Loucy (cell line): ENCODE measurements at regions not wholly inside any gene's neighbourhood (a gene's known extent, or its start where the extent isn't known, plus 50 kb on each side); places are given as distances from the start of the nearest gene placed in this dataset.

Source experiments
- H2AFZ ChIP-seq: fragments of 200-600 bp; sonication (generic); 2 replicates; pipeline ENCODE4 v1.6.0; 2016; ENCODE audit warnings: antibody characterized with exemption, mild to moderate bottlenecking, low read length, moderate library complexity
- H3F3A ChIP-seq: fragments of 200-600 bp; 2 replicates; pipeline ENCODE4 v1.6.0; 2016; ENCODE audit warnings: antibody characterized with exemption, low read depth, mild to moderate bottlenecking
- H3K27me3 ChIP-seq: fragments of 200-600 bp; sonication (generic); 2 replicates; pipeline ENCODE4 v1.6.1; 2014; ENCODE audit warnings: low read length, mild to moderate bottlenecking; ENCODE audit not compliant: insufficient read depth, poor library complexity, severe bottlenecking
- H3K36me3 ChIP-seq: fragments of 200-600 bp; sonication (generic); 2 replicates; pipeline ENCODE4 v1.6.1; 2016; ENCODE audit warnings: low read length; ENCODE audit not compliant: insufficient read depth
- H3K4me1 ChIP-seq: fragments of 200-600 bp; sonication (generic); 2 replicates; pipeline ENCODE4 v1.5.1; 2014; ENCODE audit warnings: low read length, mild to moderate bottlenecking; ENCODE audit not compliant: insufficient read depth, poor library complexity, severe bottlenecking
- H3K4me2 ChIP-seq: fragments of 200-600 bp; sonication (generic); 2 replicates; pipeline ENCODE4 v1.6.0; 2014; ENCODE audit warnings: antibody characterized with exemption, low read length, low read depth, mild to moderate bottlenecking; ENCODE audit not compliant: poor library complexity, severe bottlenecking
- H3K4me3 ChIP-seq: fragments of 200-600 bp; sonication (generic); 2 replicates; pipeline ENCODE4 v1.5.1; 2014; ENCODE audit warnings: low read length, mild to moderate bottlenecking, mixed read lengths; ENCODE audit not compliant: poor library complexity, severe bottlenecking
- H3K79me2 ChIP-seq: fragments of 200-600 bp; sonication (generic); 2 replicates; pipeline ENCODE4 v1.6.1; 2014; ENCODE audit warnings: low read length; ENCODE audit not compliant: insufficient read depth
- H3K9ac ChIP-seq: fragments of 200-600 bp; sonication (generic); 2 replicates; pipeline ENCODE4 v1.6.0; 2014; ENCODE audit warnings: mild to moderate bottlenecking, low read depth, low read length, moderate library complexity; ENCODE audit not compliant: poor library complexity, severe bottlenecking
- H3K9me2 ChIP-seq: fragments of 200-600 bp; sonication (generic); replicated peaks from 2 replicates; pipeline ENCODE4 v1.6.1; 2016; ENCODE audit warnings: low read depth, low read length, mixed read lengths
- H3K9me3 ChIP-seq: fragments of 200-600 bp; sonication (generic); 2 replicates; pipeline ENCODE4 v1.6.1; 2014; ENCODE audit warnings: mild to moderate bottlenecking, antibody characterized with exemption, low read length, low read depth; ENCODE audit not compliant: insufficient read depth
- H4K20me1 ChIP-seq: fragments of 200-600 bp; sonication (generic); 2 replicates; pipeline ENCODE4 v1.6.0; 2014; ENCODE audit warnings: antibody characterized with exemption, low read length, mild to moderate bottlenecking; ENCODE audit not compliant: insufficient read depth, poor library complexity, severe bottlenecking
- EZH2phosphoT487 ChIP-seq: fragments of 200-600 bp; IDR thresholded peaks from 2 replicates; pipeline ENCODE4 v1.6.1; 2018; ENCODE audit warnings: antibody characterized with exemption, mild to moderate bottlenecking, moderate library complexity, borderline replicate concordance
- TF ChIP-seq, protein P1 (sequence below): fragments of 200-600 bp; sonication (generic); conservative IDR thresholded peaks from 2 replicates; pipeline ENCODE4 v1.5.1; 2014; ENCODE audit warnings: mild to moderate bottlenecking, antibody characterized with exemption, low read length

DNA sequence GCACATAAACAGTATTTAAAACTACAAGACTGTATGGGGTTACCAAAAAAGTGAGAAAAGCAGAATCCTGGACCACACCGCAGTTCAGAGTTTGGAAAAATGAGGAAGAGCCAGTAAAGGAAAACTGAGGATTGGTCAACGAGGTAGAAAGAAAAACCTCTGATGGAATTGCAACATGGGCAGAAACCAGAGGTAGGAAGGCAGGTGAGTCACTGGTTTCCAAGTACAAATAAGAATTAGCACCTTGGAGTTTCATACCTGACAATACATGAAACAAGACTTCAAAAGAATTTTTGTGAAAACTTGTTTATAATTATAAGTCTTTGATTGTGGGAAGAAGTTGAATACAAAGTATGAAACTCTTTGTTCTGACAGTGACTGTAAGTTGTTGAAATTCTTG lies 533.7 kb upstream of the DAB1 start:
- Histone ChIP-seq H3K27me3 (no peaks in the 10 kb centered on the region), H3F3A (no peaks in the 10 kb centered on the region), H3K36me3 (no peaks in the 10 kb centered on the region), H3K4me1 (no peaks in the 10 kb centered on the region), H3K4me2 (no peak overlapping the region), H2AFZ (no peak overlapping the region), H3K9ac (no peak overlapping the region), H3K9me2 (no peaks in the 10 kb centered on the region), H4K20me1 (no peaks in the 10 kb centered on the region), H3K79me2 (no peaks in the 10 kb centered on the region), H3K9me3 (no peaks in the 10 kb centered on the region), H3K4me3 (no peak overlapping the region)
- TF ChIP-seq, protein P1, sequence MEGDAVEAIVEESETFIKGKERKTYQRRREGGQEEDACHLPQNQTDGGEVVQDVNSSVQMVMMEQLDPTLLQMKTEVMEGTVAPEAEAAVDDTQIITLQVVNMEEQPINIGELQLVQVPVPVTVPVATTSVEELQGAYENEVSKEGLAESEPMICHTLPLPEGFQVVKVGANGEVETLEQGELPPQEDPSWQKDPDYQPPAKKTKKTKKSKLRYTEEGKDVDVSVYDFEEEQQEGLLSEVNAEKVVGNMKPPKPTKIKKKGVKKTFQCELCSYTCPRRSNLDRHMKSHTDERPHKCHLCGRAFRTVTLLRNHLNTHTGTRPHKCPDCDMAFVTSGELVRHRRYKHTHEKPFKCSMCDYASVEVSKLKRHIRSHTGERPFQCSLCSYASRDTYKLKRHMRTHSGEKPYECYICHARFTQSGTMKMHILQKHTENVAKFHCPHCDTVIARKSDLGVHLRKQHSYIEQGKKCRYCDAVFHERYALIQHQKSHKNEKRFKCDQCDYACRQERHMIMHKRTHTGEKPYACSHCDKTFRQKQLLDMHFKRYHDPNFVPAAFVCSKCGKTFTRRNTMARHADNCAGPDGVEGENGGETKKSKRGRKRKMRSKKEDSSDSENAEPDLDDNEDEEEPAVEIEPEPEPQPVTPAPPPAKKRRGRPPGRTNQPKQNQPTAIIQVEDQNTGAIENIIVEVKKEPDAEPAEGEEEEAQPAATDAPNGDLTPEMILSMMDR, result no peak
- TF ChIP-seq EZH2phosphoT487, result no peak

DNA sequence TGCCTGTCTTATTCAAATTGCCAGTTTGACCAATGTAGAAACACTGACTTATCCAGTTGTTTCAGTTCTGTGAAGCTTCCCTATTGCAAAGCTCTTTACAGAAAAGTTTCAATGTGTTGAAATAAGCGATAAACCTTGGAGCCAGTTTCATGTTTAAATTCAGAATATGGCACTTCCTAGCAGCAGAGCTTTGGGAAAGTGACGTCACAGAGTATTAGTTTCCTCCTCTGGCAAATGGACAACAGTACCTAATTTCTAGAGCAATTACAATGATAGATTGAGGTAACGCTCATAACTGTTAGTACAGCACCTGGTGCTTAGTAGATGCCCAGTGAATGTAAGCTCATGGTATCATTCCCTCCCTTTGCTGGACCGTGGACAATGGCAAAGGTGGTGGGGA lies 527.5 kb upstream of the DAB1 start:
- no peak overlapping the region for H3K9ac ChIP-seq
- no peaks in the 10 kb centered on the region for H3K4me1 ChIP-seq
- no peak overlapping the region for H3K4me3 ChIP-seq
- H3K9me2 ChIP-seq, result no peaks in the 10 kb centered on the region
- no peaks in the 10 kb centered on the region for H3K27me3 ChIP-seq
- H3K9me3 ChIP-seq, result no peaks in the 10 kb centered on the region
- H3F3A ChIP-seq, result no peaks in the 10 kb centered on the region
- no peaks in the 10 kb centered on the region for H3K36me3 ChIP-seq
- no peak overlapping the region for H2AFZ ChIP-seq
- H4K20me1 ChIP-seq, result no peaks in the 10 kb centered on the region
- no peak overlapping the region for H3K4me2 ChIP-seq
- no peaks in the 10 kb centered on the region for H3K79me2 ChIP-seq
- no peak for TF ChIP-seq EZH2phosphoT487
- TF ChIP-seq, protein P1, result no peak

DNA sequence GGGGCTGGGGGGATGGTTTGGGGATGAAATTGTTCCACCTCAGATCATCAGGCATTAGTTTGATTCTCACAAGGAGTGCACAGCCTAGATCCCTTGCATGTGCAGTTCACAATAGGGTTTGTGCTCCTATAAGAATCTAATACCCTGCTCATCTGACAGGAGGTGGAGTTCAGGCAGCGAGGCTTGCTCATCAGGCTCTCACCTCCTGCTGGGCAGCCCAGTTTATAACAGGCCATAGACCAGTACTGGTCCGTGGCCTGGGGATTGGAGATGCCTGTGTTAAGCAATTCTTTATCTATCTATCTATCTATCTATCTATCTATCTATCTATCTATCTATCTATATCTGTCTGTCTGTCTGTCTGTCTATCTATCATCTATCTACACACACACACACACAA lies 525.3 kb upstream of the DAB1 start:
- no peaks in the 10 kb centered on the region for H3K9me3 ChIP-seq
- H3K9ac ChIP-seq, result no peak overlapping the region
- H3K79me2 ChIP-seq, result no peaks in the 10 kb centered on the region
- TF ChIP-seq, protein P1, result no peak
- no peak for TF ChIP-seq EZH2phosphoT487
- H3K4me1 ChIP-seq, result no peaks in the 10 kb centered on the region
- no peaks in the 10 kb centered on the region for H4K20me1 ChIP-seq
- H3F3A ChIP-seq, result no peaks in the 10 kb centered on the region
- no peaks in the 10 kb centered on the region for H3K9me2 ChIP-seq
- H2AFZ ChIP-seq, result no peak overlapping the region
- H3K36me3 ChIP-seq, result no peaks in the 10 kb centered on the region
- H3K4me2 ChIP-seq, result no peak overlapping the region
- H3K4me3 ChIP-seq, result no peak overlapping the region
- H3K27me3 ChIP-seq, result no peaks in the 10 kb centered on the region
